MG63 (cell line): ENCODE measurements at regions not wholly inside any gene's neighbourhood (a gene's known extent, or its start where the extent isn't known, plus 50 kb on each side); places are given as distances from the start of the nearest gene placed in this dataset.

Experiments
- DNase-seq: peaks from one replicate; pipeline ENCODE4 v3.0.0-alpha.2; 2020
- H3K27me3 ChIP-seq: fragments of 250-450 bp; sonication (Bioruptor Pico); 2 replicates; pipeline ENCODE4 v1.5.1; 2020; ENCODE audit warnings: mild to moderate bottlenecking, moderate library complexity
- H3K36me3 ChIP-seq: fragments of 250-450 bp; sonication (Bioruptor Pico); 2 replicates; pipeline ENCODE4 v1.5.1; 2020; ENCODE audit warnings: mild to moderate bottlenecking, moderate library complexity
- H3K4me3 ChIP-seq: fragments of 250-450 bp; sonication (Bioruptor Pico); 2 replicates; pipeline ENCODE4 v1.5.1; 2020; ENCODE audit warnings: mild to moderate bottlenecking, moderate library complexity
- H3K9me3 ChIP-seq: fragments of 250-450 bp; sonication (Bioruptor Pico); 2 replicates; pipeline ENCODE4 v1.5.1; 2020; ENCODE audit warnings: mild to moderate bottlenecking, moderate library complexity

- Histone ChIP-seq H3K4me3 (no peak overlapping the region), H3K27me3 (no peaks in the 10 kb centered on the region), H3K9me3 (no peaks in the 10 kb centered on the region), H3K36me3 (no peaks in the 10 kb centered on the region)
- no peak for DNase-seq
These were observed 803.5 kb downstream of the NLGN4X start for GRCh38 chrX:5425119-5425518.

GRCh38 chrX:5417381-5417780 lies 811.3 kb downstream of the NLGN4X start:
- DNase-seq: no peak
- no peak overlapping the region for H3K4me3 ChIP-seq

GRCh38 chrX:5415738-5416137 lies 812.9 kb downstream of the NLGN4X start:
- H3K9me3 ChIP-seq: no peaks in the 10 kb centered on the region
- no peaks in the 10 kb centered on the region for H3K27me3 ChIP-seq
- H3K36me3 ChIP-seq: no peaks in the 10 kb centered on the region
- H3K4me3 ChIP-seq: no peak overlapping the region
- DNase-seq: no peak

More at GRCh38 chrX:5417381-5417780, 811.3 kb downstream of the NLGN4X start:
- Histone ChIP-seq H3K27me3 (no peaks in the 10 kb centered on the region), H3K36me3 (no peaks in the 10 kb centered on the region), H3K9me3 (no peaks in the 10 kb centered on the region)

- no peak overlapping the region for H3K4me3 ChIP-seq
- no peak for DNase-seq
- H3K9me3 ChIP-seq: no peaks in the 10 kb centered on the region
- H3K36me3 ChIP-seq: no peaks in the 10 kb centered on the region
- no peaks in the 10 kb centered on the region for H3K27me3 ChIP-seq
These were observed 819.6 kb downstream of the NLGN4X start for GRCh38 chrX:5409106-5409505.

- H3K36me3 ChIP-seq: no peaks in the 10 kb centered on the region
- H3K9me3 ChIP-seq: no peaks in the 10 kb centered on the region
- H3K27me3 ChIP-seq: no peaks in the 10 kb centered on the region
- H3K4me3 ChIP-seq: no peak overlapping the region
- no peak for DNase-seq
These were observed 826.2 kb downstream of the NLGN4X start for GRCh38 chrX:5402461-5402860.

- no peak overlapping the region for H3K4me3 ChIP-seq
- DNase-seq: peak; percentile 7
- no peaks in the 10 kb centered on the region for H3K27me3 ChIP-seq
- H3K9me3 ChIP-seq: no peaks in the 10 kb centered on the region
- no peaks in the 10 kb centered on the region for H3K36me3 ChIP-seq
These were observed 829.3 kb downstream of the NLGN4X start for GRCh38 chrX:5399403-5399802.

GRCh38 chrX:5397409-5397808 lies 831.3 kb downstream of the NLGN4X start:
- H3K9me3 ChIP-seq: no peaks in the 10 kb centered on the region
- no peaks in the 10 kb centered on the region for H3K36me3 ChIP-seq
- H3K27me3 ChIP-seq: no peaks in the 10 kb centered on the region
- DNase-seq: no peak
- H3K4me3 ChIP-seq: no peak overlapping the region

- no peak for DNase-seq
- Histone ChIP-seq H3K36me3 (no peaks in the 10 kb centered on the region), H3K27me3 (no peaks in the 10 kb centered on the region), H3K4me3 (no peak overlapping the region), H3K9me3 (no peaks in the 10 kb centered on the region)
These were observed 838.3 kb downstream of the NLGN4X start for GRCh38 chrX:5390376-5390775.

GRCh38 chrX:5388087-5388486 lies 840.6 kb downstream of the NLGN4X start:
- no peak overlapping the region for H3K4me3 ChIP-seq
- H3K27me3 ChIP-seq: no peaks in the 10 kb centered on the region
- H3K36me3 ChIP-seq: no peaks in the 10 kb centered on the region
- H3K9me3 ChIP-seq: no peaks in the 10 kb centered on the region
- DNase-seq: no peak

GRCh38 chrX:5380426-5380825 lies 848.2 kb downstream of the NLGN4X start:
- H3K27me3 ChIP-seq: no peaks in the 10 kb centered on the region
- H3K9me3 ChIP-seq: no peaks in the 10 kb centered on the region
- H3K36me3 ChIP-seq: no peaks in the 10 kb centered on the region
- DNase-seq: no peak
- no peak overlapping the region for H3K4me3 ChIP-seq

- H3K36me3 ChIP-seq: no peaks in the 10 kb centered on the region
- no peaks in the 10 kb centered on the region for H3K27me3 ChIP-seq
- no peak overlapping the region for H3K4me3 ChIP-seq
- DNase-seq: no peak
- H3K9me3 ChIP-seq: no peaks in the 10 kb centered on the region
These were observed 886.8 kb downstream of the NLGN4X start for GRCh38 chrX:5341902-5342301.

- no peaks in the 10 kb centered on the region for H3K27me3 ChIP-seq
- H3K36me3 ChIP-seq: no peaks in the 10 kb centered on the region
- H3K9me3 ChIP-seq: no peaks in the 10 kb centered on the region
- no peak overlapping the region for H3K4me3 ChIP-seq
- no peak for DNase-seq
These were observed 891.5 kb downstream of the NLGN4X start for GRCh38 chrX:5337160-5337559.

- DNase-seq: no peak
- H3K9me3 ChIP-seq: no peaks in the 10 kb centered on the region
- H3K36me3 ChIP-seq: no peaks in the 10 kb centered on the region
- H3K4me3 ChIP-seq: no peak overlapping the region
- H3K27me3 ChIP-seq: no peaks in the 10 kb centered on the region
These were observed 904.1 kb downstream of the NLGN4X start for GRCh38 chrX:5324546-5324945.

- Histone ChIP-seq H3K9me3 (no peaks in the 10 kb centered on the region), H3K27me3 (no peaks in the 10 kb centered on the region), H3K4me3 (no peak overlapping the region), H3K36me3 (no peaks in the 10 kb centered on the region)
- no peak for DNase-seq
These were observed 914.5 kb downstream of the NLGN4X start for GRCh38 chrX:5314148-5314547.

- DNase-seq: no peak
- Histone ChIP-seq H3K4me3 (no peak overlapping the region), H3K36me3 (no peaks in the 10 kb centered on the region), H3K27me3 (no peaks in the 10 kb centered on the region), H3K9me3 (no peaks in the 10 kb centered on the region)
These were observed 921.3 kb downstream of the NLGN4X start for GRCh38 chrX:5307416-5307815.

GRCh38 chrX:5306654-5307121 lies 922.0 kb downstream of the NLGN4X start:
- Histone ChIP-seq H3K36me3 (no peaks in the 10 kb centered on the region), H3K9me3 (no peaks in the 10 kb centered on the region), H3K27me3 (no peaks in the 10 kb centered on the region), H3K4me3 (no peak overlapping the region)
- no peak for DNase-seq

GRCh38 chrX:5305452-5305851 lies 923.2 kb downstream of the NLGN4X start:
- no peaks in the 10 kb centered on the region for H3K36me3 ChIP-seq
- H3K9me3 ChIP-seq: no peaks in the 10 kb centered on the region
- H3K27me3 ChIP-seq: no peaks in the 10 kb centered on the region
- H3K4me3 ChIP-seq: no peak overlapping the region
- DNase-seq: no peak

GRCh38 chrX:5295004-5295403 lies 933.7 kb downstream of the NLGN4X start:
- Histone ChIP-seq H3K9me3 (no peaks in the 10 kb centered on the region), H3K36me3 (no peaks in the 10 kb centered on the region), H3K27me3 (no peaks in the 10 kb centered on the region), H3K4me3 (no peak overlapping the region)
- no peak for DNase-seq

- no peaks in the 10 kb centered on the region for H3K36me3 ChIP-seq
- H3K27me3 ChIP-seq: no peaks in the 10 kb centered on the region
- H3K9me3 ChIP-seq: no peaks in the 10 kb centered on the region
- H3K4me3 ChIP-seq: no peak overlapping the region
- no peak for DNase-seq
These were observed 938.0 kb downstream of the NLGN4X start for GRCh38 chrX:5290635-5291034.
